GM12878 (cell line): ENCODE measurements at regions not wholly inside any gene's neighbourhood (a gene's known extent, or its start where the extent isn't known, plus 50 kb on each side); places are given as distances from the start of the nearest gene placed in this dataset.

ENCODE experiments used
- ATAC-seq: fragments of 200-7000 bp; cut with Tn5 transposase; 3 replicates; pipeline ENCODE4 v1.9.1; 2020; ENCODE audit warnings: mild to moderate bottlenecking, moderate library complexity
- BruUV-seq: library from RNA; stranded (reverse); fragments of 400-500 nt; replicated peaks from 2 replicates; lab custom pipeline; 2021; lab: Mats Ljungman, UMichigan
- CTCF ChIA-PET: fragments of 300-600 bp; sonication (Branson Sonifier 250); formaldehyde crosslinking; extraction: SDS; loops from one replicate; lab custom pipeline; 2021; ENCODE audit warnings: inconsistent platforms; lab: Yijun Ruan, JAX
- POLR2A ChIA-PET: fragments of 350-600 bp; formaldehyde crosslinking; extraction: SDS; loops from one replicate; lab custom pipeline; 2021; ENCODE audit warnings: inconsistent platforms; lab: Charles Lee
- RAD21 ChIA-PET: fragments of 300-600 bp; sonication (Branson Sonifier 250); formaldehyde crosslinking; loops from one replicate; lab custom pipeline; 2023; ENCODE audit warnings: antibody characterized with exemption; ENCODE audit not compliant: unreplicated experiment; lab: Charles Lee
- SMC1A ChIA-PET: fragments of 300-600 bp; sonication (Branson Sonifier 250); formaldehyde crosslinking; loops from one replicate; lab custom pipeline; 2023; ENCODE audit not compliant: unreplicated experiment, uncharacterized antibody; lab: Charles Lee
- DNase-seq: peaks from one replicate; pipeline ENCODE4 v3.0.0-alpha.2; 2011; ENCODE audit warnings: low read depth, low spot score
- FAIRE-seq: peaks from 3 replicates; lab custom pipeline; 2011; peaks lifted over from hg19 to GRCh38; lab: Jason Lieb, UNC
- H2AFZ ChIP-seq: 2 replicates; pipeline ENCODE4 v1.6.0; 2011; ENCODE audit warnings: low read depth, low read length, control low read depth; ENCODE audit not compliant: control insufficient read depth
- H3K27ac ChIP-seq: 2 replicates; pipeline ENCODE4 v1.5.1; 2011; ENCODE audit warnings: control low read depth; ENCODE audit not compliant: control insufficient read depth, insufficient read depth
- H3K27me3 ChIP-seq, 2 experiments: replicated peaks in 1 of 2; 2 replicates each; pipeline versions ENCODE4 v1.6.0 to v1.6.1; 2011; ENCODE audit warnings: low read length in 1 of 2; ENCODE audit not compliant: control insufficient read depth in 2 of 2, insufficient read depth in 2 of 2
- H3K36me3 ChIP-seq, 2 experiments: 2 replicates each; pipeline ENCODE4 v1.5.1; 2011; ENCODE audit warnings: low read length in 1 of 2; ENCODE audit not compliant: control insufficient read depth in 2 of 2, insufficient read depth in 2 of 2
- H3K4me1 ChIP-seq: 2 replicates; pipeline ENCODE4 v1.6.1; 2011; ENCODE audit warnings: mild to moderate bottlenecking, low read length, moderate library complexity, mixed read lengths; ENCODE audit not compliant: control insufficient read depth, insufficient read depth
- H3K4me2 ChIP-seq: 2 replicates; pipeline ENCODE4 v1.6.0; 2011; ENCODE audit warnings: control low read depth; ENCODE audit not compliant: control insufficient read depth, insufficient read depth
- H3K4me3 ChIP-seq: fragments of 200-600 bp; sonication (generic); 2 replicates; pipeline ENCODE4 v1.5.1; 2016
- H3K79me2 ChIP-seq: 2 replicates; pipeline ENCODE4 v1.6.0; 2011; ENCODE audit warnings: low read length; ENCODE audit not compliant: control insufficient read depth, insufficient read depth
- H3K9ac ChIP-seq: 2 replicates; pipeline ENCODE4 v1.8.0; 2011; ENCODE audit warnings: low read length, control low read depth, mixed read lengths; ENCODE audit not compliant: control insufficient read depth, insufficient read depth
- H3K9me3 ChIP-seq: replicated peaks from 3 replicates; pipeline ENCODE4 v1.5.1; 2011; ENCODE audit warnings: mild to moderate bottlenecking, low read length; ENCODE audit not compliant: control insufficient read depth, insufficient read depth
- H4K20me1 ChIP-seq: 2 replicates; pipeline ENCODE4 v1.6.0; 2011; ENCODE audit not compliant: control insufficient read depth, insufficient read depth
- ZNF592 ChIP-seq: fragments of 450-650 bp; IDR thresholded peaks from 2 replicates; pipeline ENCODE4 v1.6.1; 2017; ENCODE audit warnings: mild to moderate bottlenecking, moderate library complexity
- WGBS: methylation state at CpG from one replicate; pipeline ENCODE4 v1.1.6; 2016; ENCODE audit warnings: low lambda C conversion rate; ENCODE audit not compliant: insufficient replicate concordance, insufficient coverage; ENCODE audit errors: missing lambda C conversion rate; 5-methylcytosine and 5-hydroxymethylcytosine counted together
- in situ Hi-C: fragments of 300-500 bp; cut with MboI; formaldehyde crosslinking; loops from 9 replicates; pipeline ENCODE4 v1.14.3; 2018; ENCODE audit warnings: mixed read lengths
- intact Hi-C: fragments of 100-400 bp; cut with micrococcal nuclease; formaldehyde crosslinking; loops from one replicate; pipeline ENCODE4 v1.14.2; 2022; ENCODE audit not compliant: unreplicated experiment

- RAD21 ChIA-PET = no interaction called here
- intact Hi-C loops = no loop called here
Measured at GRCh38 chrX:76550016-76550415, 122.5 kb downstream of the MAGEE1 start.

More at GRCh38 chrX:76550016-76550415, 122.5 kb downstream of the MAGEE1 start:
- TF ChIP-seq ZNF592 = no peak
- TF ChIP-seq, all 136 proteins: peak for 0
- no TSS peak for BruUV-seq
- WGBS = 42% methylated on average over 3 of the region's 3 CpGs
- ATAC-seq (no peak), DNase-seq (no peak), FAIRE-seq (no peak)
- ChIA-PET SMC1A (no interaction called here), POLR2A (no interaction called here), CTCF (no interaction called here)
- Histone ChIP-seq H3K79me2 (no peaks in the 10 kb centered on the region), H3K4me1 (no peaks in the 10 kb centered on the region), H3K36me3 (no peaks in the 10 kb centered on the region), H3K4me3 (no peak overlapping the region), H3K9ac (no peak overlapping the region), H3K4me2 (no peak overlapping the region), H3K27me3 (no peaks in the 10 kb centered on the region), H2AFZ (no peak overlapping the region), H3K27ac (no peak overlapping the region), H4K20me1 (no peaks in the 10 kb centered on the region), H3K9me3 (peaks cover 2% of the 10 kb centered on the region; the same call in 2 of the 3 replicates)
- in situ Hi-C loops = loop anchor here (10.0 kb wide), 1 partner anchor 1475 kb away; no protein-coding TSS in a partner anchor
